ENCODE measurements at regions not wholly inside any gene's neighbourhood (a gene's known extent, or its start where the extent isn't known, plus 50 kb on each side); places are given as distances from the start of the nearest gene placed in this dataset.

GRCh38 chr20:24767623-24768100, 181.4 kb upstream of the CST7 start (continued):
- TF ChIP-seq, protein P1, sequence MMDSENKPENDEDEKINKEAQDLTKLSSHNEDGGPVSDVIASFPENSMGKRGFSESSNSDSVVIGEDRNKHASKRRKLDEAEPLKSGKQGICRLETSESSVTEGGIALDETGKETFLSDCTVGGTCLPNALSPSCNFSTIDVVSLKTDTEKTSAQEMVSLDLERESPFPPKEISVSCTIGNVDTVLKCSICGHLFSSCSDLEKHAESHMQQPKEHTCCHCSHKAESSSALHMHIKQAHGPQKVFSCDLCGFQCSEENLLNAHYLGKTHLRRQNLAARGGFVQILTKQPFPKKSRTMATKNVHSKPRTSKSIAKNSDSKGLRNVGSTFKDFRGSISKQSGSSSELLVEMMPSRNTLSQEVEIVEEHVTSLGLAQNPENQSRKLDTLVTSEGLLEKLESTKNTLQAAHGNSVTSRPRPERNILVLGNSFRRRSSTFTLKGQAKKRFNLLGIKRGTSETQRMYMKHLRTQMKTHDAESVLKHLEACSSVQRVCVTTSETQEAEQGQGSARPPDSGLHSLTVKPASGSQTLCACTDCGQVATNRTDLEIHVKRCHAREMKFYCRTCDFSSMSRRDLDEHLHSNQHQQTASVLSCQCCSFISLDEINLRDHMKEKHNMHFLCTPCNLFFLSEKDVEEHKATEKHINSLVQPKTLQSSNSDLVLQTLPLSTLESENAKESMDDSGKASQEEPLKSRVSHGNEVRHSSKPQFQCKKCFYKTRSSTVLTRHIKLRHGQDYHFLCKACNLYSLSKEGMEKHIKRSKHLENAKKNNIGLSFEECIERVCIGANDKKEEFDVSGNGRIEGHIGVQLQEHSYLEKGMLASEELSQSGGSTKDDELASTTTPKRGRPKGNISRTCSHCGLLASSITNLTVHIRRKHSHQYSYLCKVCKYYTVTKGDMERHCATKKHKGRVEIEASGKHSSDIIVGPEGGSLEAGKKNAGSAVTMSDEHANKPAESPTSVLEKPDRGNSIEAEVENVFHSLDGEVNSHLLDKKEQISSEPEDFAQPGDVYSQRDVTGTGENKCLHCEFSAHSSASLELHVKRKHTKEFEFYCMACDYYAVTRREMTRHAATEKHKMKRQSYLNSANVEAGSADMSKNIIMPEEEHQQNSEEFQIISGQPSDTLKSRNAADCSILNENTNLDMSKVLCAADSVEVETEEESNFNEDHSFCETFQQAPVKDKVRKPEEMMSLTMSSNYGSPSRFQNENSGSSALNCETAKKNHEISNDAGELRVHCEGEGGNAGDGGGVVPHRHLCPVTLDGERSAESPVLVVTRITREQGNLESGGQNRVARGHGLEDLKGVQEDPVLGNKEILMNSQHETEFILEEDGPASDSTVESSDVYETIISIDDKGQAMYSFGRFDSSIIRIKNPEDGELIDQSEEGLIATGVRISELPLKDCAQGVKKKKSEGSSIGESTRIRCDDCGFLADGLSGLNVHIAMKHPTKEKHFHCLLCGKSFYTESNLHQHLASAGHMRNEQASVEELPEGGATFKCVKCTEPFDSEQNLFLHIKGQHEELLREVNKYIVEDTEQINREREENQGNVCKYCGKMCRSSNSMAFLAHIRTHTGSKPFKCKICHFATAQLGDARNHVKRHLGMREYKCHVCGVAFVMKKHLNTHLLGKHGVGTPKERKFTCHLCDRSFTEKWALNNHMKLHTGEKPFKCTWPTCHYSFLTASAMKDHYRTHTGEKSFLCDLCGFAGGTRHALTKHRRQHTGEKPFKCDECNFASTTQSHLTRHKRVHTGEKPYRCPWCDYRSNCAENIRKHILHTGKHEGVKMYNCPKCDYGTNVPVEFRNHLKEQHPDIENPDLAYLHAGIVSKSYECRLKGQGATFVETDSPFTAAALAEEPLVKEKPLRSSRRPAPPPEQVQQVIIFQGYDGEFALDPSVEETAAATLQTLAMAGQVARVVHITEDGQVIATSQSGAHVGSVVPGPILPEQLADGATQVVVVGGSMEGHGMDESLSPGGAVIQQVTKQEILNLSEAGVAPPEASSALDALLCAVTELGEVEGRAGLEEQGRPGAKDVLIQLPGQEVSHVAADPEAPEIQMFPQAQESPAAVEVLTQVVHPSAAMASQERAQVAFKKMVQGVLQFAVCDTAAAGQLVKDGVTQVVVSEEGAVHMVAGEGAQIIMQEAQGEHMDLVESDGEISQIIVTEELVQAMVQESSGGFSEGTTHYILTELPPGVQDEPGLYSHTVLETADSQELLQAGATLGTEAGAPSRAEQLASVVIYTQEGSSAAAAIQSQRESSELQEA (IDR thresholded peaks at IDR 0.05; ENCODE audit: low read depth): no peak
- TF ChIP-seq ZBTB9 (CRISPR knock-in tag; IDR thresholded peaks at IDR 0.05): no peak
- TF ChIP-seq SMARCA5 (IDR thresholded peaks at IDR 0.05): no peak
